ENCODE measurements at regions not wholly inside any gene's neighbourhood (a gene's known extent, or its start where the extent isn't known, plus 50 kb on each side); places are given as distances from the start of the nearest gene placed in this dataset.

DNA sequence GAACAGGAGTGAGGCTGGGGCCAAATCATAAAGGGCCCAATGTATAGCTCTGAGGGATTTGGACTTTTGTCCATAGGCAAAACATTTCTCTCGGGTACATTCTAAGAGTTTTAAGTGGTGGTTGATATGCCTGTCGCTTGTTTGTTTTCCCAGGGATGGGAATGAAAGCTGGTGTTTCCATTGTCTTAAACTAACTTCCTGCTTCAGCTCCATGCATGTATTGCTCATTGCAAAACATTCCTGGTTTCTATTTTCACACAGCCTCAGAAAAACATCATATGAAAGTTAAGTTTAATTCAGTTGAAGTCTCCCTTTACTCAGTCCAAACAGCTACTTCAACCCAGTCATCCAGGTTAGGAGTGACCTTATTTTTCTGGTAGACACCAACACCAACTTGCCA is 235.0 kb downstream of the ACTL7B start:
- TF ChIP-seq POLR2AphosphoS5 (IDR thresholded peaks at IDR 0.05) (no peak), EP300 (IDR thresholded peaks at IDR 0.05) (no peak), POLR2A (IDR thresholded peaks at IDR 0.05) (no peak)
- TF ChIP-seq, protein P1, sequence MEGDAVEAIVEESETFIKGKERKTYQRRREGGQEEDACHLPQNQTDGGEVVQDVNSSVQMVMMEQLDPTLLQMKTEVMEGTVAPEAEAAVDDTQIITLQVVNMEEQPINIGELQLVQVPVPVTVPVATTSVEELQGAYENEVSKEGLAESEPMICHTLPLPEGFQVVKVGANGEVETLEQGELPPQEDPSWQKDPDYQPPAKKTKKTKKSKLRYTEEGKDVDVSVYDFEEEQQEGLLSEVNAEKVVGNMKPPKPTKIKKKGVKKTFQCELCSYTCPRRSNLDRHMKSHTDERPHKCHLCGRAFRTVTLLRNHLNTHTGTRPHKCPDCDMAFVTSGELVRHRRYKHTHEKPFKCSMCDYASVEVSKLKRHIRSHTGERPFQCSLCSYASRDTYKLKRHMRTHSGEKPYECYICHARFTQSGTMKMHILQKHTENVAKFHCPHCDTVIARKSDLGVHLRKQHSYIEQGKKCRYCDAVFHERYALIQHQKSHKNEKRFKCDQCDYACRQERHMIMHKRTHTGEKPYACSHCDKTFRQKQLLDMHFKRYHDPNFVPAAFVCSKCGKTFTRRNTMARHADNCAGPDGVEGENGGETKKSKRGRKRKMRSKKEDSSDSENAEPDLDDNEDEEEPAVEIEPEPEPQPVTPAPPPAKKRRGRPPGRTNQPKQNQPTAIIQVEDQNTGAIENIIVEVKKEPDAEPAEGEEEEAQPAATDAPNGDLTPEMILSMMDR (IDR thresholded peaks at IDR 0.05), result no peak
- Histone ChIP-seq H3K4me3 (no peak overlapping the region), H3K27ac (no peak overlapping the region), H3K9me3 (no peaks in the 10 kb centered on the region), H3K4me1 (no peaks in the 10 kb centered on the region), H3K27me3 (no peaks in the 10 kb centered on the region), H3K36me3 (no peaks in the 10 kb centered on the region)
- intact Hi-C loops (cut with DNase I; ENCODE audit: low total_unique reads), result no loop called here
- WGBS, 5 donors, result 48 to 76% (median 53%) methylated on average over 2 of the region's 2 CpGs
- DNase-seq, result no peak

DNA sequence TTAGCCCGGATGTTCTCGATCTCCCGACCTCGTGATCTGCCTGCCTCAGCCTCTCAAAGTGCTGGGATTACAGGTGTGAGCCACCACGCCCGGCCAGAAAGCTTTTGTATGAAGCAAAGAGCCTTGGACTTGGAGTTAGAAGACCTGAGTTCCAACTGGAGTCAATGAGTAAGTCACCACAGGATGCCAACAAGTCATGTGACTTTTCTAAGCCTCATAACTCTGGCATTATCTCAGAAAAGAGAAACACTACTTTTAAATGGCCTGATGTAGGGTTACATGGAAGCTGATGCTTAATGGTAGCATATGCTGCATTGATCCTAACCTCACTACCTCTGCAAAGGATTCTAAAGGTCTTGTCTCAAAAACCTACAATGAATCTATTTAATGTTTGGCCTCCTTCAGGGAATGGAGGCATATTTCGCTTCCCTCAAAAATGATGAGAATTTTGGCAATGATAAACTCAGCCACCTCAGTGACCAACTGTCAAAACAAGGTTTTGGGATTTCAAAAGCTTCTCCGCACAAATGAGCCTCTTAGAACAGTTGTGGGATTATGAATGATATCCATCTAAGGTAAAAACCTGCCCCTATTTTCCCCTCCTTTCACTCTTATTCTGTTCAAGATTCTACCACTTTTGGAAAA is 236.8 kb downstream of the ACTL7B start:
- intact Hi-C loops (cut with DNase I; ENCODE audit: low total_unique reads), result no loop called here
- 87 to 96% (median 93%) methylated on average over 8 of the region's 8 CpGs for WGBS, 5 donors

DNA sequence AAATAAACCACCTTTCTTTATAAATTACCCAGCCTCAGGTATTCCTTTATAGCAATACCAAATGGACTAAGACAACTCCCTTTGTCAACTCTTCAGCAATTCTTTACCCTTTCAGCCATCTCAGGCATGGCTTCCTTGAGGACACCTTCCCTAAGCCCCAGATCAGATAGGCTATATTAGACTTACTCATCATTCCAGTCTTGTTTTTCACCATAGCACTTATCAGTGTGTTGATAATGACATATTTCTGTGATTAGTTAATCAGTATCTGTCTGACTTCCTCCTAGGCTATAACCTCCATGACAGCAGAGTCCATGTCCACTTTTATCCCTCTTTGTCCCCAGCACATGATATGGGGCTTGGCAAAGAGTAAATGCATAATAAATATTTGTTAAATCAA is 238.1 kb downstream of the ACTL7B start:
- DNase-seq, result no peak
- no peaks in the 10 kb centered on the region for H3K27me3 ChIP-seq
- no peaks in the 10 kb centered on the region for H3K9me3 ChIP-seq
- no peaks in the 10 kb centered on the region for H3K4me1 ChIP-seq
- no peak for TF ChIP-seq EP300 (IDR thresholded peaks at IDR 0.05)
- TF ChIP-seq POLR2A (IDR thresholded peaks at IDR 0.05), result no peak
- TF ChIP-seq, protein P1 (IDR thresholded peaks at IDR 0.05), result no peak
- TF ChIP-seq POLR2AphosphoS5 (IDR thresholded peaks at IDR 0.05), result no peak
- H3K36me3 ChIP-seq, result no peaks in the 10 kb centered on the region
- intact Hi-C loops (cut with DNase I; ENCODE audit: low total_unique reads), result no loop called here
- H3K4me3 ChIP-seq, result no peak overlapping the region
- H3K27ac ChIP-seq, result no peak overlapping the region

More for the DNA sequence above, 236.8 kb downstream of the ACTL7B start:
- Histone ChIP-seq H3K36me3 (no peaks in the 10 kb centered on the region), H3K27ac (no peak overlapping the region), H3K9me3 (no peaks in the 10 kb centered on the region), H3K4me1 (no peaks in the 10 kb centered on the region), H3K4me3 (no peak overlapping the region), H3K27me3 (no peaks in the 10 kb centered on the region)
- TF ChIP-seq, protein P1 (IDR thresholded peaks at IDR 0.05), result no peak
- TF ChIP-seq POLR2AphosphoS5 (IDR thresholded peaks at IDR 0.05), result no peak
- TF ChIP-seq EP300 (IDR thresholded peaks at IDR 0.05), result no peak
- no peak for TF ChIP-seq POLR2A (IDR thresholded peaks at IDR 0.05)
- no peak for DNase-seq

DNA sequence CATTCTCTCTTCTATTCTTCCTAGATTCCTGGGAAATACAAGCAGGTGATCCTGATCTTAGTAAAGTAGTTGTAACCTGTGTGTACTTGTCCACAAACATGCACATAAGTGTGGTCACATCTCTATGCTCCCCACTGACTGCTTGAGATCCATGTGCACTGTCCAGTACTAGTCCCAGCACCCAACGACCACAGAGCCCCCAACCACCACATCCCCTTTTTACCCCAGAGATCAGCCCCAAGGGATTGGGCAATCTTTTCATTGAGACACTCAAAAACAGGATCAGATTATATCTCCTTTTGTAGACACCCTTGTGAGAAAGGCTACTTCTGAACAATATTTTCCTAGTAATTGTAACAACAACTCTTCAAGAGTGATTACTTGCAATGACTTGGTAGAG is 240.6 kb downstream of the ACTL7B start:
- no peak for DNase-seq
- WGBS, 5 donors, result 43 to 65% (median 48%) methylated on average over 1 of the region's 1 CpG
- Histone ChIP-seq H3K4me3 (no peak overlapping the region), H3K27me3 (no peaks in the 10 kb centered on the region), H3K27ac (no peak overlapping the region), H3K4me1 (no peaks in the 10 kb centered on the region), H3K36me3 (no peaks in the 10 kb centered on the region), H3K9me3 (no peaks in the 10 kb centered on the region)
- no peak for TF ChIP-seq POLR2A (IDR thresholded peaks at IDR 0.05)
- no peak for TF ChIP-seq POLR2AphosphoS5 (IDR thresholded peaks at IDR 0.05)
- TF ChIP-seq EP300 (IDR thresholded peaks at IDR 0.05), result no peak
- TF ChIP-seq, protein P1 (IDR thresholded peaks at IDR 0.05), result no peak
- intact Hi-C loops (cut with DNase I; ENCODE audit: low total_unique reads), result no loop called here
